ENCODE measurements at regions not wholly inside any gene's neighbourhood (a gene's known extent, or its start where the extent isn't known, plus 50 kb on each side); places are given as distances from the start of the nearest gene placed in this dataset.

DNA sequence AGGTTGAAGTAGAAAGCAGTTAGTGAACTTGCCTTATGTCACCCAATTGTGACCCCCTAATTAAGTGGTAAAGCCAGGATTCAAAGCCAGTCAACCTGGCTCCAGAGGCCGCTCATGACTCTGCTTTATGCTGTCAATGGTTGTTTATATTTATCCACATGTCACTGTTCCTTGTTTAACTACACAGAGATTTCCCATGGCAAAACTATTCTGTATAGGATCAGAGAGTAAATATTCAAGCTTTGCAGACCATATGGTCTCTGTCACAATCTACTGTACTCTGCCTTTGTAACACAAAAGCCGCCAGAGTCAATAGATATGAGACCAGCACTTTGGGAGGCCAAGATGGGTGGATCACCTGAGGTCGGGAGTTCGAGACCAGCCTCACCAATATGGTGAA is 371.7 kb upstream of the PTBP2 start:
- ATAC-seq (no peak), DNase-seq (ENCODE audit: low spot score) (no peak), FAIRE-seq (no peak)
- TF ChIP-seq ZNF432 (CRISPR knock-in tag; IDR thresholded peaks at IDR 0.05; ENCODE audit: borderline replicate concordance), result no peak
- no peak for TF ChIP-seq ZNF530 (CRISPR knock-in tag; IDR thresholded peaks at IDR 0.05; ENCODE audit: low read depth)
- TF ChIP-seq MAFG (CRISPR knock-in tag; IDR thresholded peaks at IDR 0.05), result no peak
- no peak for TF ChIP-seq NR0B2 (CRISPR knock-in tag; IDR thresholded peaks at IDR 0.05)
- no peak for TF ChIP-seq CHD4 (IDR thresholded peaks at IDR 0.05; ENCODE audit: borderline replicate concordance, low read length)
- TF ChIP-seq TAF15 (IDR thresholded peaks at IDR 0.05; ENCODE audit: low read depth, low read length, poor library complexity, severe bottlenecking), result no peak
- TF ChIP-seq CBX2 (IDR thresholded peaks at IDR 0.05; ENCODE audit: low read depth, low read length), result no peak
- no peak for TF ChIP-seq CBX2 (CRISPR knock-in tag; IDR thresholded peaks at IDR 0.05; ENCODE audit: low read depth)
- no peak for TF ChIP-seq ZMYM2 (CRISPR knock-in tag; IDR thresholded peaks at IDR 0.05)
- no peak for TF ChIP-seq ZNF484 (CRISPR knock-in tag; IDR thresholded peaks at IDR 0.05; ENCODE audit: borderline replicate concordance, low read depth)
- no peak for TF ChIP-seq BCL6 (CRISPR knock-in tag; IDR thresholded peaks at IDR 0.05)
- TF ChIP-seq ZNF468 (CRISPR knock-in tag; IDR thresholded peaks at IDR 0.05), result no peak
- no peak for TF ChIP-seq ZC3H4 (CRISPR knock-in tag; IDR thresholded peaks at IDR 0.05; ENCODE audit: borderline replicate concordance)
- CTCF ChIA-PET (ENCODE audit: low intra/inter-chr PET ratio, low total read pairs), result no interaction called here
- POLR2A ChIA-PET, result no interaction called here
- Histone ChIP-seq H3K36me3 (replicated peaks in 1 of 2; ENCODE audit: control insufficient read depth in 1 of 2, insufficient read depth in 2 of 2, low read length in 2 of 2) (no peaks in the 10 kb centered on the region), H4K20me1 (ENCODE audit: insufficient read depth, low read length) (no peaks in the 10 kb centered on the region), H3K9me3 (ENCODE audit: low read length) (no peaks in the 10 kb centered on the region), H3K4me2 (ENCODE audit: low read depth, low read length) (no peak overlapping the region), H3K4me1 (ENCODE audit: insufficient read depth, low read length) (no peaks in the 10 kb centered on the region), H2AFZ (ENCODE audit: low read length) (no peak overlapping the region), H3K9ac (ENCODE audit: insufficient read depth, low read depth, low read length) (no peak overlapping the region), H3K4me3 (replicated peaks in 1 of 3; ENCODE audit: insufficient read depth in 1 of 3, low read depth in 2 of 3, low read length in 3 of 3) (no peak overlapping the region), H3K27ac (ENCODE audit: extremely low read length, insufficient read depth, low read length) (no peak overlapping the region), H3K79me2 (ENCODE audit: insufficient read depth, low read length) (no peaks in the 10 kb centered on the region), H3K27me3 (ENCODE audit: control insufficient read depth in 1 of 2, insufficient read depth in 2 of 2, low read length in 2 of 2) (no peaks in the 10 kb centered on the region)
- intact Hi-C loops (cut with micrococcal nuclease; ENCODE audit: unreplicated experiment), result no loop called here
- in situ Hi-C loops (cut with HindIII; ENCODE audit: extremely low pct_ligation_motif_present, low pct_unique_long_range_greater_than_20kb), result no loop called here
- no TSS peak for BruUV-seq (replicated peaks)
- WGBS (ENCODE audit: low lambda C conversion rate), result 26% methylated on average over 4 of the region's 4 CpGs
